ENCODE measurements at regions not wholly inside any gene's neighbourhood (a gene's known extent, or its start where the extent isn't known, plus 50 kb on each side); places are given as distances from the start of the nearest gene placed in this dataset.
A peak's percentile ranks its signal among the peaks of the same experiment; 100 is the strongest.

- DNase-seq = peak; percentile 9
Observed at GRCh38 chr5:34563931-34564709, 92.0 kb upstream of the RAI14 start.

- peak; percentile 9 for DNase-seq
Observed at GRCh38 chr5:34564710-34565235, 91.4 kb upstream of the RAI14 start.

GRCh38 chr5:34570143-34570542 lies 86.0 kb upstream of the RAI14 start:
- no peak for DNase-seq

GRCh38 chr5:34570721-34571676 lies 85.1 kb upstream of the RAI14 start:
- DNase-seq = peak; percentile 95

GRCh38 chr5:34571677-34572041 lies 84.5 kb upstream of the RAI14 start:
- DNase-seq = peak; percentile 86

- no peak for DNase-seq
Observed at GRCh38 chr5:34574936-34575467, 81.1 kb upstream of the RAI14 start.

- peak; percentile 19 for DNase-seq
Observed at GRCh38 chr5:34576891-34577666, 79.0 kb upstream of the RAI14 start.

- DNase-seq = no peak
Observed at GRCh38 chr5:34578962-34579361, 77.2 kb upstream of the RAI14 start.

- DNase-seq = peak; percentile 51
Observed at GRCh38 chr5:34580983-34581382, 75.1 kb upstream of the RAI14 start.

GRCh38 chr5:34582371-34582770 lies 73.8 kb upstream of the RAI14 start:
- no peak for DNase-seq

GRCh38 chr5:34583167-34583566 lies 73.0 kb upstream of the RAI14 start:
- no peak for DNase-seq

- no peak for DNase-seq
Observed at GRCh38 chr5:34584165-34584564, 72.0 kb upstream of the RAI14 start.

GRCh38 chr5:34585601-34586104 lies 70.5 kb upstream of the RAI14 start:
- DNase-seq = no peak

- DNase-seq = peak; percentile 93
Observed at GRCh38 chr5:34586117-34586885, 69.8 kb upstream of the RAI14 start.

- peak; percentile 63 for DNase-seq
Observed at GRCh38 chr5:34587355-34588241, 68.5 kb upstream of the RAI14 start.

GRCh38 chr5:34589832-34590231 lies 66.3 kb upstream of the RAI14 start:
- DNase-seq = no peak

- DNase-seq = no peak
Observed at GRCh38 chr5:34591723-34592122, 64.4 kb upstream of the RAI14 start.

GRCh38 chr5:34597034-34598027 lies 58.8 kb upstream of the RAI14 start:
- no peak for DNase-seq
